Fibroblast of skin of back (primary cell): ENCODE measurements at regions not wholly inside any gene's neighbourhood (a gene's known extent, or its start where the extent isn't known, plus 50 kb on each side); places are given as distances from the start of the nearest gene placed in this dataset.
A peak's percentile ranks its signal among the peaks of the same experiment; 100 is the strongest.
"Not testable (repeated sequence)": the region's sequence is repeated elsewhere in the genome, so short reads cannot be mapped to it uniquely, and the experiment has no call there.

Experiments used
- DNase-seq: peaks from one replicate; pipeline ENCODE4 v3.0.0-alpha.2; 2013

- DNase-seq: no peak
These were observed 650.8 kb upstream of the EYS start for GRCh38 chr6:66357781-66358180.

DNA sequence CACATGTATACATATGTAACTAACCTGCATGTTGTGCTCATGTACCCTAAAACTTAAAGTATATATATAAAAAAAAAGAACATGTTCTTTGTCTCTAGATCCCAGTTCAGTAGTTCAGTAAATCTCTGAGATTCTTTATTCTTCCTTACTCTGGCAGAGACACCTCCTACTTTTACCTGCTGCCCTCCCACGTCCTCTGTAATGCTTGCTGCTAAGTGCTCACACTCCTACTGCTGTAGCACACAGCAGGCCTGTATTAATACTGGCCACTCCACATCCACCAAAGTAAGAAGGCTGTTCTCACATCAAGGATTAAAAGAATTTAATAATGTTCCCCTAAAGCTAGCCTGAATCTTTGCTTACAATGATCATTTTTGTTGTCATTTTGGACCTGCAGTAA is 648.4 kb upstream of the EYS start:
- no peak for DNase-seq

GRCh38 chr6:66344796-66345195 is 637.8 kb upstream of the EYS start:
- no peak for DNase-seq

GRCh38 chr6:66340736-66341135 is 633.7 kb upstream of the EYS start:
- no peak for DNase-seq

DNA sequence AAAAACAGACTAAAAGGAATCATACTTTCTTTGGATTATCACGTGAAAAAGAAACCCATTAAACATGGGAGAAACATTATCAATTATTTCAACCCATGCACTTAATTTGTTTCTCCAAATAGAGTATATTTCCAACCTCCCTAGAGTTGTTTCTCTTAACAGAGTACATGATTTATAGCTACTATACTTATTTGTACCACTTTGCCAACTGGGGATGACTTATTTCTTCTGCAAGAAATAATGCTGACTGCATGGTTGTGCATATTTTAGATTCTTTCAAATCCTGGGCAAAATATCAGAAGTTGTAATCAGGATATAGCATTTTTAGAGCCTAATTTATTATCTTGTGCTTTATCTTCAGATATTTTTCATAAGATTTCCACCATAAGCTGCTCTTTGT is 629.1 kb upstream of the EYS start:
- no peak for DNase-seq

DNA sequence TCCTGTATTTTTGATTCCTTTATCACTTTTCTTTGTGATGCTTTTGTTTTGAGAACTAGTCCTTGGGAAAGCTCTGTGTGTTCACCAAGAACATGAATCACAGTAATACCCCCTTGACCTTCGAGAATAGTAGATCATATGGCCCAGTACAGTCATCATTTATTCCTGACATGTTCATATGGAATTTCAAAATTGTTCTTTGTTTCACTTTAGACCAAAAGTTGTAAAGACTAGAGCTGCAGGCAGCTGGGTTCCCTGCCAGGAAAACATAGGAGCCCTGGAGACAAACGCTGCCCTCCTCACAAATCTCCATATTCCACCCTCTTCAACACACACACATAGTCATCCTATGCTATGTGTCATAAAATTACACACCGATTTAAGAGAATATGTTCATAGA is 621.2 kb upstream of the EYS start:
- DNase-seq: peak; percentile 35

- no peak for DNase-seq
These were observed 619.2 kb upstream of the EYS start for GRCh38 chr6:66326228-66326627.

DNA sequence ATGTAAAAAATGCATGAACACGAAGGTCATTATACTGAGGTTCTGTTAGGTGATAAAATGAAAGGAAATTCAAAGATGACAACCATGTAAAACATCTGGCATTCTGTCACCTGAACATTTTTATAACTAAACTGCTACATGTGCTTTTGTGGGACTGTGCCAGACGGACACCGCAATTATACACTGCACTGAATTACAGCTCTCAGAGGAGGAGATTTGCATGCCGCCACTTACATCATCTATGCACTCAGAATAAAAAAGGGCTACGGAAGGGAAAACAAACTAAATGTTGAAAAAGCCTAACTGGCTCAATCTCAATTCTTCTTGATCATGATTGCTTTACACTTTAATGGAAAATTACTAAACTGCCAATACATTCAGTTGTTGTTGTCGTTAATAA is 614.0 kb upstream of the EYS start:
- DNase-seq: no peak

GRCh38 chr6:66307490-66307889 is 600.5 kb upstream of the EYS start:
- DNase-seq: peak; percentile 0

GRCh38 chr6:66291905-66292304 is 584.9 kb upstream of the EYS start:
- DNase-seq: peak; percentile 1

DNA sequence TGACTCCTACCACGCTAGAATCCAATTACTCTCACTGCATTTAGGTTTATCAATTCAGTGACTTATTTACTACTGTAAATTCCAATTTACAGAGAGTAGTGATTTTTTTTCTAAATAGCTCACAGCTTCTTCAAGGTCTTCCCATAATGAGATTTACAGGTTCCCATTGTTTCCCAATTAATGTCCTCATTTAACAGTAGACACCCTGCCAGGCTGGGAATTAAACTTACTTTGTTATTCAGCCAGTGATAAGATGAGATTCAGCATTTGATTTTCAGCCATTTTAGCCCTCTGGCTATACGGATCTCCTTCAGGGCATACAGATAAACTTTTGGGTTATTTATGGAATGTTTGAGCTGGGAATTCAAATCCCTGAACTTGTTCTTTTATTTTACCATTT is 582.9 kb upstream of the EYS start:
- no peak for DNase-seq

DNA sequence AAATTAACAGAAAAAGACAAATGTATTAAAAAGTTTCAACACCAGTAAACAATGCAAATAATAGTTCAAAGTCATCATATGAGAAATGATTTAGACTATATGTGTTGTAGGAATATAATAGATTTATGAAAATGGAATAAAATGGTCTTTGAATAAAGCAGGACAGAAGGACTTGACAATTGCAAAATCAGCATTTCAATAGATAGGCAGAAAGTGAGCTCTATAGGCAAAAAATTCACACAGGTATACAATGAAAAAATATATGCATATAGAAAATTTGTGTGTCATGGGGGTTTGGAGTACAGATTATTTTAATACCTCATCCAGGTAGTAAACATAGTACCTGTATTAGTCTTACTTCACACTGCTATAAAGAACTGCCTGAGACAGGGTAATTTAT is 571.1 kb upstream of the EYS start:
- DNase-seq: no peak

GRCh38 chr6:66277400-66277799 is 570.4 kb upstream of the EYS start:
- no peak for DNase-seq

DNA sequence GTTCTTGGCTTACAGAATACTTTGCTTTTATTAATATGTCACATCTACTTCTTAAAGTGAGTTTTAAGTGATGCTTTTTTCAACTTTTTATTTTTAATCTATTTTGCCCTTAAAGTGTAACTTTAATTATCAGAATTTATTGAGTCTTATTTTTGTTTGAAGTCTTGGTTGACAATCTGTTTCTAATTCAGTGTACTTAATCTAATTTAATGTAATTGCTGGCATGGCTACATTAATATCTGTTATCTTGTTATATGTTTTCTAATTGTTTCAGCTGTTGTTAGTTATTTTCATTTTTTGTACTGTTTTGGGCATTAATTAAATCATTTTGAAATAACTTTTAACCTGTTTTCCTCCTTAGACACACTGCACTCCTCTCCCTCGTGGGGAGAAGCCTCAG is 558.7 kb upstream of the EYS start:
- no peak for DNase-seq

- no peak for DNase-seq
These were observed 557.4 kb upstream of the EYS start for GRCh38 chr6:66264376-66264775.

DNA sequence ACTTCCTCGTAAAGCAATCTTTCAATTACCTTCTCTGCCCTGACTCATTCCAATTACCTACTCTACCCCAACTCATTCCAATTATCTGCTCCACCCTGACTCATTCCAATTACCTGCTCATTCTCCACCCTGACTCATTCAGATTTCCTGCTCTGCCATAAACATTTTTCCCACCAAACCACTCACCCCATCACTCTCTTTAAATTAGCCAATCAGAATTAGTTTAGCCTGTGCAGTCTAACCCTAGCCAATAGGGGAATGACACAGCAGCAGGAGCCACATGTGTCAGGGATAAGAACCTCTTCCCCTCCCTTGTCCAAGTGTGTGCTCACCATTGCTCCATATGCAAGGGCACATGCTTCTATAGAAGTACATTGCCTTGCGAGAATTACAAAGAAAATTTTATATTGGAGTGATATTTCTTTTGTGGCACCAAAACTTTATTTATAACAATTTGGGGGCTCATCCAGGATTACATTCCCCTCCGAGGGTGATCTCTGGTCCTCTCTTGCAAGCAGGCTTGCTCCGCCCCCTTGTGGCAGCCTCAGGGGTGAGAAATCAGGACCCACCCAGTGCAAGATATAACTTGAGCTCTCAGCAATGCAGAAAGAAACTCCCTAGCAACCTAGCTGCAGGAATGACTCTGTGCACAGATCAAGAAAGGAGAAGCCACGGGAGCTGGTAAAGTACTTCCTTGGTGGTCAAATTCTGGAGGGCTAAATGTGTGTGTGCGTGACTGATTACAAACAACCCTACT is 551.9 kb upstream of the EYS start:
- DNase-seq: not testable (repeated sequence)

DNA sequence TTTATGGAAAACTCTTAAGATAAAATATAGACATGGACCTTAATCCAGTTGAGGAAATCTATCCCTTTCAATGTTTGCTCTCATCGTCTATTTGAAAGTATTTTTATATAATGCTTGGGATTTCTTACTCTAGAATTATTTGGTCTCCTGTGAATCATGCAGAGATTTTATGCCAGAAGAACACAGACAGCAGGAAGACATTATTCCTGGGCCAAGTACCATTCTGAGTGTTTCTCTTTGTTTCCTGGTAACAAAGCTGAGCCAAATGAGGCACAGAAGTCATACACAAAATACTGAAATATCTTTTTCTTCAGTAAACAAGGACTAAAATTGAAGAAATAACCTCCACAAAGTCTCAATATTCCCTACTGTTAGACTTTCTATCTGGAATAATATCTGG is 538.2 kb upstream of the EYS start:
- no peak for DNase-seq

DNA sequence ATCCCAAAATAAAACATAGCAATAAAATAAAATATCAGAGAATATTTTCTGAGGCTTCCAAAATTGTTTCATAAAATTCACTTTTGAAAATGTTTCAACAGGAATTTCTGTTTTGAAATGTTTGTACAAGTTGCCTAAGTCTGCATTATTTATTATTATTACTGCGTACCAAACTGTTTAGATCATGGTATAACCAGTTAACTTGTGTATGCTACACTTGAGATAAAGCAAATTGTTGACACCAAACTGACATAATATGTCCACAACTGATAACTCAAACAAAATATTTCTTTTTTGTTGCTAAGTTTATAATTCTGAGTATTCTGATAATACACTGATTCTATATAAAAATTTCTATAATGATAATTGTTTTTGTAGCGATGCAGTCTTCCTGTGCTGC is 531.8 kb upstream of the EYS start:
- DNase-seq: no peak

GRCh38 chr6:66232890-66233289 is 525.9 kb upstream of the EYS start:
- DNase-seq: no peak

DNA sequence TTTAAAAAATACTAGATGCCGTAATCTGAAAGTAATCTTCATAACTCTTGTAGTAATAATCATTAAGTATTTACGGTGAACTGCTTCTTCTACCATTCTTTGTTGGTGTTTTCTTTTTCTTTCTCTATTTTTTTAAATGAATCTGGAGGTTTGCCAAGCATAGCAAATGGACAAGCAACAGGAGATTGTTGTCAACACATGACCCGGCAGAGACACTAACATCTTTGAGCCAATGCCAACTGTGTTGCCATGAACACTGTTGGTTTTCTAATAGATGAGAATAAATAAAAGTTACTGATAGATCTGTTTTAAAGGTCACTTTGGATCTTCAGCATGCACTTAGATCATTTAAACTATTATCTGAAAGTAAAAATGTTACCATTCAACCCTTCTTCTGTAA is 523.6 kb upstream of the EYS start:
- no peak for DNase-seq

- peak; percentile 4 for DNase-seq
These were observed 519.1 kb upstream of the EYS start for GRCh38 chr6:66226109-66226508.

DNA sequence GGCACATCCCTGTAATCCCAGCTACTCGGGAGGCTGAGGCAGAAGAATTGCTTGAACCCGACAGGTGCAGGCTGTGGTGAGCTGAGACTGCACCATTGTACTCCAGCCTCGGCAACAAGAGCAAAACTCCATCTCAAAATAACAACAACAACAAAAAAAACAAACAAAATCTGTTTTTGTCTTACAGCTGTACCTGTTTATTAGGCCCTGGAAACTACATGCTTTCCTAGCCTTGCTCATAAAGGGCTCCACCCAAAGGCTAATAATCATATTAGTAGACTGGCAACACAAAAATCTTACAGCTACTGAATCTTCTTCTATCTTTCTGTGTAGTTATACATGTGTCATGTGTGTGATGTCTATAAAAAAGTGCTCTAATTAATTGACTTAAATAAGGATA is 503.9 kb upstream of the EYS start:
- no peak for DNase-seq

GRCh38 chr6:66200390-66200789 is 493.4 kb upstream of the EYS start:
- DNase-seq: no peak

DNA sequence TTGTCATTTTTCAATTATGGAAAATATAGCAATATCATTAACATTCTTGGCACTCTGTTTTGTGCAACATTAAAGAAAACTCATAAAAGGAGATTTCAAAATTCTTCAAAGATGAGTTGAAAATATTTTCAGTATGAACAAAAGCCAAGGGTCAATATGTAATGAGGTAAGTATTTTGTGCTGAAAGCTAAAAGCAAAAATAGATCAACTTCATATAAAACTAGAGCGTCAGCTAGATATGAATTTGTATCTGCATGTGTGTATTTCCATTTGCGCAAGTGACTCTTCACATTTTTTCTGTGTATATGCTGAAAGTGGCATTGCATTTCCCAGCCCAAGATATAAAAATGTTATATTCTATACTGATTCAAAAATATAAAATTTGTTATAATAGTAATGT is 492.1 kb upstream of the EYS start:
- peak; percentile 20 for DNase-seq

GRCh38 chr6:66198062-66198624 is 491.1 kb upstream of the EYS start:
- DNase-seq: peak; percentile 9
